HL-60 (cell line): ENCODE measurements at regions not wholly inside any gene's neighbourhood (a gene's known extent, or its start where the extent isn't known, plus 50 kb on each side); places are given as distances from the start of the nearest gene placed in this dataset.

Experiments used
- DNase-seq, 2 experiments: peaks; one replicate each; pipeline ENCODE4 v3.0.0-alpha.2; 2010 to 2020; ENCODE audit warnings: low read depth in 1 of 2, low spot score in 1 of 2
- H3K27ac ChIP-seq: fragments of 250-450 bp; sonication (Bioruptor Pico); replicated peaks from 2 replicates; pipeline ENCODE4 v1.5.1; 2020; ENCODE audit warnings: mild to moderate bottlenecking, moderate library complexity
- H3K27me3 ChIP-seq: fragments of 250-450 bp; sonication (Bioruptor Pico); 2 replicates; pipeline ENCODE4 v1.5.1; 2021; ENCODE audit warnings: mild to moderate bottlenecking, moderate library complexity; ENCODE audit not compliant: insufficient read depth, poor library complexity, severe bottlenecking
- H3K4me3 ChIP-seq: replicated peaks from 2 replicates; pipeline ENCODE4 v1.5.1; 2011; ENCODE audit warnings: mild to moderate bottlenecking, control low read depth, low read length; ENCODE audit not compliant: insufficient read depth
- GABPA ChIP-seq: IDR thresholded peaks from 2 replicates; pipeline ENCODE4 v1.6.1; 2012; ENCODE audit warnings: low read depth
- POLR2AphosphoS5 ChIP-seq: IDR thresholded peaks from 2 replicates; pipeline ENCODE4 v1.6.1; 2012; ENCODE audit warnings: low read depth
- SPI1 ChIP-seq: IDR thresholded peaks from 2 replicates; pipeline ENCODE4 v1.6.1; 2012; ENCODE audit warnings: low read depth, mild to moderate bottlenecking, borderline replicate concordance
- TF ChIP-seq, protein P1 (sequence below): IDR thresholded peaks from one replicate; pipeline ENCODE4 v1.5.1; 2011; ENCODE audit warnings: low read length, control low read depth, inconsistent platforms; ENCODE audit not compliant: insufficient read depth
- TF ChIP-seq, protein P2 (sequence below): IDR thresholded peaks from 2 replicates; pipeline ENCODE4 v1.6.1; 2012; ENCODE audit warnings: low read depth; ENCODE audit not compliant: insufficient replicate concordance

GRCh38 chr2:184113696-184114403, 484.5 kb upstream of the ZNF804A start:
- no peak for TF ChIP-seq GABPA
- no peak for TF ChIP-seq POLR2AphosphoS5
- TF ChIP-seq SPI1 = no peak
- TF ChIP-seq, protein P1, sequence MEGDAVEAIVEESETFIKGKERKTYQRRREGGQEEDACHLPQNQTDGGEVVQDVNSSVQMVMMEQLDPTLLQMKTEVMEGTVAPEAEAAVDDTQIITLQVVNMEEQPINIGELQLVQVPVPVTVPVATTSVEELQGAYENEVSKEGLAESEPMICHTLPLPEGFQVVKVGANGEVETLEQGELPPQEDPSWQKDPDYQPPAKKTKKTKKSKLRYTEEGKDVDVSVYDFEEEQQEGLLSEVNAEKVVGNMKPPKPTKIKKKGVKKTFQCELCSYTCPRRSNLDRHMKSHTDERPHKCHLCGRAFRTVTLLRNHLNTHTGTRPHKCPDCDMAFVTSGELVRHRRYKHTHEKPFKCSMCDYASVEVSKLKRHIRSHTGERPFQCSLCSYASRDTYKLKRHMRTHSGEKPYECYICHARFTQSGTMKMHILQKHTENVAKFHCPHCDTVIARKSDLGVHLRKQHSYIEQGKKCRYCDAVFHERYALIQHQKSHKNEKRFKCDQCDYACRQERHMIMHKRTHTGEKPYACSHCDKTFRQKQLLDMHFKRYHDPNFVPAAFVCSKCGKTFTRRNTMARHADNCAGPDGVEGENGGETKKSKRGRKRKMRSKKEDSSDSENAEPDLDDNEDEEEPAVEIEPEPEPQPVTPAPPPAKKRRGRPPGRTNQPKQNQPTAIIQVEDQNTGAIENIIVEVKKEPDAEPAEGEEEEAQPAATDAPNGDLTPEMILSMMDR = no peak
- DNase-seq = no peak
- Histone ChIP-seq H3K4me3 (no peak overlapping the region), H3K27ac (no peak overlapping the region), H3K27me3 (no peaks in the 10 kb centered on the region)

DNA sequence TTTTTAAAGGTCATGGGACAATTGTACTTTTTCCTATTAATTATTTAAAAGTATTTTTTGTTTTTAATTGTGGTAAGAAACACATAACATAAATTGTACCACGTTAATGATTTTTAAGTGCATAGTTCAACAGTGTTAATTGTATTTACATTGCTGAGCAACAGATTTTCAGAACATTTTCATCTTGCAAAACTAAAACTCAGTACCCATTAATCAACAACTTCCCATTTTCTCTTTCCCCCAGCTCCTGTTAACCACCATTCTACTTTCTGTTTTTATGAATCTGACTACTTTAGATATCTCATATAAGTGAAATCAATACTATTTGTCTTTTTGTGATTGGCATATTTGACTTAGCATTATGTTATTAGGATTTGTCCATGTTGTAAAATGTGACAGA, 483.9 kb upstream of the ZNF804A start:
- H3K27me3 ChIP-seq = no peaks in the 10 kb centered on the region
- H3K27ac ChIP-seq = no peak overlapping the region
- TF ChIP-seq, protein P2, sequence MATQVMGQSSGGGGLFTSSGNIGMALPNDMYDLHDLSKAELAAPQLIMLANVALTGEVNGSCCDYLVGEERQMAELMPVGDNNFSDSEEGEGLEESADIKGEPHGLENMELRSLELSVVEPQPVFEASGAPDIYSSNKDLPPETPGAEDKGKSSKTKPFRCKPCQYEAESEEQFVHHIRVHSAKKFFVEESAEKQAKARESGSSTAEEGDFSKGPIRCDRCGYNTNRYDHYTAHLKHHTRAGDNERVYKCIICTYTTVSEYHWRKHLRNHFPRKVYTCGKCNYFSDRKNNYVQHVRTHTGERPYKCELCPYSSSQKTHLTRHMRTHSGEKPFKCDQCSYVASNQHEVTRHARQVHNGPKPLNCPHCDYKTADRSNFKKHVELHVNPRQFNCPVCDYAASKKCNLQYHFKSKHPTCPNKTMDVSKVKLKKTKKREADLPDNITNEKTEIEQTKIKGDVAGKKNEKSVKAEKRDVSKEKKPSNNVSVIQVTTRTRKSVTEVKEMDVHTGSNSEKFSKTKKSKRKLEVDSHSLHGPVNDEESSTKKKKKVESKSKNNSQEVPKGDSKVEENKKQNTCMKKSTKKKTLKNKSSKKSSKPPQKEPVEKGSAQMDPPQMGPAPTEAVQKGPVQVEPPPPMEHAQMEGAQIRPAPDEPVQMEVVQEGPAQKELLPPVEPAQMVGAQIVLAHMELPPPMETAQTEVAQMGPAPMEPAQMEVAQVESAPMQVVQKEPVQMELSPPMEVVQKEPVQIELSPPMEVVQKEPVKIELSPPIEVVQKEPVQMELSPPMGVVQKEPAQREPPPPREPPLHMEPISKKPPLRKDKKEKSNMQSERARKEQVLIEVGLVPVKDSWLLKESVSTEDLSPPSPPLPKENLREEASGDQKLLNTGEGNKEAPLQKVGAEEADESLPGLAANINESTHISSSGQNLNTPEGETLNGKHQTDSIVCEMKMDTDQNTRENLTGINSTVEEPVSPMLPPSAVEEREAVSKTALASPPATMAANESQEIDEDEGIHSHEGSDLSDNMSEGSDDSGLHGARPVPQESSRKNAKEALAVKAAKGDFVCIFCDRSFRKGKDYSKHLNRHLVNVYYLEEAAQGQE = no peak
- TF ChIP-seq, protein P1 = no peak
- TF ChIP-seq SPI1 = no peak
- no peak for TF ChIP-seq GABPA
- TF ChIP-seq POLR2AphosphoS5 = no peak
- no peak for DNase-seq
- no peak overlapping the region for H3K4me3 ChIP-seq

GRCh38 chr2:184119989-184120800, 478.1 kb upstream of the ZNF804A start:
- no peak for DNase-seq
- TF ChIP-seq, protein P1 = no peak
- TF ChIP-seq GABPA (no peak), SPI1 (no peak), POLR2AphosphoS5 (no peak)
- TF ChIP-seq, protein P2 = no peak
- no peaks in the 10 kb centered on the region for H3K27me3 ChIP-seq
- H3K4me3 ChIP-seq = no peak overlapping the region
- no peak overlapping the region for H3K27ac ChIP-seq
